Transverse colon (tissue), 4 donors: ENCODE measurements at regions not wholly inside any gene's neighbourhood (a gene's known extent, or its start where the extent isn't known, plus 50 kb on each side); places are given as distances from the start of the nearest gene placed in this dataset.

Experiments
- POLR2A ChIP-seq: fragments of 450-650 bp; IDR thresholded peaks from one replicate; pipeline ENCODE4 v1.6.1; 2016; ENCODE audit warnings: antibody characterized with exemption, mild to moderate bottlenecking, moderate library complexity
- POLR2AphosphoS5 ChIP-seq, 3 donors: sonication (generic); formaldehyde crosslinking; IDR thresholded peaks; one replicate each; pipeline ENCODE4 v1.6.1; 2016; ENCODE audit warnings: antibody characterized with exemption in 3 of 3
- TF ChIP-seq, protein P1 (sequence below), 5 experiments: fragments of 200-600 bp in 3 of 5; fragments of 450-650 bp in 2 of 5; sonication (generic) in 3 of 5; IDR thresholded peaks; 1 replicate in 2 of 5; 2 replicates in 3 of 5; pipeline ENCODE4 v1.5.1; 2016 to 2017; ENCODE audit warnings: antibody characterized with exemption in 5 of 5, inconsistent platforms in 3 of 5, mild to moderate bottlenecking in 2 of 5, moderate library complexity in 1 of 5

DNA sequence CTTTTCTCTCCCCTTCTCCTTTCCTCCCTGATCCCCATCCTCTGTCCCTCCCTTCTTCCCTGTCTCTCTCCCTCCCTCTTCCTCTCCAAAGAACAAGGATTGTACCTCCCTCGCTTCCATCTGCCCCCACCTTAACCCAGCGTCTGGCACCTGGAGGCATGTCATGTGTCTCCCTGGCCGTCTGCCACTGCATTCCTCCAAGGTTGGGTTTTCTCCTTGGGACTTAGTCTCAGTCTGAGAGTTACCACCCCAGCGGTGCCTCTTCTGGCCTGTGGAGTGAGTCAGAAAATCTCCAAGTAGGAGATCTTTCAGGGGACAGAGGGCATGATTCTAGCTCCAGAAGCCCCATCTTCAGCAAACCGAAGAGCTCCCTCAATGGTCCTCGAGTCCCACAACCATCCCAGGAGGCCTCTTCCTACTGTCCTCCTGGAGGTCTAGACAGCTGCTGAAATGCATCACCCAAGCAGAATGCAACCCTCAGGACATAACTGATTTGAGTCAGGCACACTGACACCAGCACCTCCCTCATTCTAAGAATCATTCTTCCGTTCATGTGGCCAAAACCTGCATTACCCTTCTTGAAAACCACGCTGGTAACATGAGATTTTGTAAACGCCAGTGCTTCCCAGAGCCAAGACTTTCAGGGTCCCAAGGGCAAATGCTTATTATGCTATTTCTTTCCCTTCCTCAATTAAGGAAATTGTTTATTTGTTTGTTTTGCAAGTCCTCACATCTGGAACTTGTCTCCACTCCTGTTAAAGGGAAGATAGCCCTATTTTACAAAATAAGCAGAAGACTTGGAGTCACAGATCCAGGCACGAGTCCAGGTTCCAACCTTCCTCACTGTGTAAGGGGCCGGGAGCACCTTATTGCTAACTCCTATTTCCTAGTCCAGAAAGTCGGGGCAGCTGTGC is 463.2 kb downstream of the BCL11B start:
- TF ChIP-seq POLR2AphosphoS5 (IDR thresholded peaks at IDR 0.05) (no peak), POLR2A (no peak)
- TF ChIP-seq, protein P1, sequence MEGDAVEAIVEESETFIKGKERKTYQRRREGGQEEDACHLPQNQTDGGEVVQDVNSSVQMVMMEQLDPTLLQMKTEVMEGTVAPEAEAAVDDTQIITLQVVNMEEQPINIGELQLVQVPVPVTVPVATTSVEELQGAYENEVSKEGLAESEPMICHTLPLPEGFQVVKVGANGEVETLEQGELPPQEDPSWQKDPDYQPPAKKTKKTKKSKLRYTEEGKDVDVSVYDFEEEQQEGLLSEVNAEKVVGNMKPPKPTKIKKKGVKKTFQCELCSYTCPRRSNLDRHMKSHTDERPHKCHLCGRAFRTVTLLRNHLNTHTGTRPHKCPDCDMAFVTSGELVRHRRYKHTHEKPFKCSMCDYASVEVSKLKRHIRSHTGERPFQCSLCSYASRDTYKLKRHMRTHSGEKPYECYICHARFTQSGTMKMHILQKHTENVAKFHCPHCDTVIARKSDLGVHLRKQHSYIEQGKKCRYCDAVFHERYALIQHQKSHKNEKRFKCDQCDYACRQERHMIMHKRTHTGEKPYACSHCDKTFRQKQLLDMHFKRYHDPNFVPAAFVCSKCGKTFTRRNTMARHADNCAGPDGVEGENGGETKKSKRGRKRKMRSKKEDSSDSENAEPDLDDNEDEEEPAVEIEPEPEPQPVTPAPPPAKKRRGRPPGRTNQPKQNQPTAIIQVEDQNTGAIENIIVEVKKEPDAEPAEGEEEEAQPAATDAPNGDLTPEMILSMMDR (IDR thresholded peaks at IDR 0.05), result no peak
